GM21723 (cell line): ENCODE measurements at regions not wholly inside any gene's neighbourhood (a gene's known extent, or its start where the extent isn't known, plus 50 kb on each side); places are given as distances from the start of the nearest gene placed in this dataset.
"Not testable (repeated sequence)": the region's sequence is repeated elsewhere in the genome, so short reads cannot be mapped to it uniquely, and the experiment has no call there.

Source experiments
- ATAC-seq: cut with Tn5 transposase; IDR thresholded peaks from one replicate; pipeline ENCODE4 v1.9.1; 2021; ENCODE audit warnings: mild to moderate bottlenecking, moderate library complexity; ENCODE audit not compliant: unreplicated experiment

GRCh38 chr10:3255616-3256015, 83.0 kb upstream of the PITRM1 start:
- no peak for ATAC-seq

GRCh38 chr10:3255075-3255474, 82.5 kb upstream of the PITRM1 start:
- no peak for ATAC-seq

- not testable (repeated sequence) for ATAC-seq
Measured at GRCh38 chr10:3253974-3254373, 81.4 kb upstream of the PITRM1 start.

GRCh38 chr10:3251172-3251571, 78.6 kb upstream of the PITRM1 start:
- ATAC-seq: no peak

GRCh38 chr10:3249307-3249889, 76.8 kb upstream of the PITRM1 start:
- no peak for ATAC-seq

GRCh38 chr10:3248526-3249306, 76.1 kb upstream of the PITRM1 start:
- ATAC-seq: no peak

GRCh38 chr10:3245395-3245794, 72.8 kb upstream of the PITRM1 start:
- ATAC-seq: no peak

GRCh38 chr10:3241967-3242650, 69.5 kb upstream of the PITRM1 start:
- ATAC-seq: no peak

GRCh38 chr10:3241274-3241921, 68.8 kb upstream of the PITRM1 start:
- no peak for ATAC-seq

GRCh38 chr10:3239920-3240894, 67.6 kb upstream of the PITRM1 start:
- no peak for ATAC-seq

- peak; percentile 80 for ATAC-seq
Measured at GRCh38 chr10:3239066-3239919, 66.7 kb upstream of the PITRM1 start.

GRCh38 chr10:3238115-3238871, 65.7 kb upstream of the PITRM1 start:
- ATAC-seq: no peak

GRCh38 chr10:3237530-3237929, 64.9 kb upstream of the PITRM1 start:
- no peak for ATAC-seq

- ATAC-seq: no peak
Measured at GRCh38 chr10:3236644-3237404, 64.2 kb upstream of the PITRM1 start.

GRCh38 chr10:3235996-3236510, 63.5 kb upstream of the PITRM1 start:
- no peak for ATAC-seq

GRCh38 chr10:3235395-3235794, 62.8 kb upstream of the PITRM1 start:
- ATAC-seq: no peak

- no peak for ATAC-seq
Measured at GRCh38 chr10:3233486-3233990, 61.0 kb upstream of the PITRM1 start.
